CD4-positive, alpha-beta T cell treated with Interleukin-12 subunit alpha and Interleukin-12 subunit beta, for 1 hour (primary cell): ENCODE measurements at regions not wholly inside any gene's neighbourhood (a gene's known extent, or its start where the extent isn't known, plus 50 kb on each side); places are given as distances from the start of the nearest gene placed in this dataset.
"Not testable (repeated sequence)": the region's sequence is repeated elsewhere in the genome, so short reads cannot be mapped to it uniquely, and the experiment has no call there.

Experiments
- DNase-seq: peaks from one replicate; pipeline ENCODE4 v3.0.0-alpha.2; 2020

DNA sequence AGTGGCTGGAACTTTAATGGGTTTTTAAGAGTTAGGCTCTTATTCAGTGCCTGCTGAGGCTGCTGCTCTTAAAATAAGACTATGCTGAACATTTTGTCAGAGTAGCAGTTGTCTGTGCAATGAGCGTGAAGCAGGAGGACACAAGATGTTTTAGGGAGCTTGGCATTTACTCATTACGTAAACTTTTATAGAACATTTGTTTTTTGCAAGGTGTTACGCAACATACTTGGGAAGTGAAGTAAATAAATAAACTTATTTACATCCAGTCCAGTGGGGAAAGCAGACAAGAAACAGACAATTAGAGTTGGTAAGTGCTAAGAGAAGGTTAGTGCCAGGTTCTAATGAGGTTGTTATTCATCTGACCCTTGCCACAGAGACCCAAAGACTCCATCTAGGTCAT lies 226.0 kb downstream of the HINT1 start:
- no peak for DNase-seq

DNA sequence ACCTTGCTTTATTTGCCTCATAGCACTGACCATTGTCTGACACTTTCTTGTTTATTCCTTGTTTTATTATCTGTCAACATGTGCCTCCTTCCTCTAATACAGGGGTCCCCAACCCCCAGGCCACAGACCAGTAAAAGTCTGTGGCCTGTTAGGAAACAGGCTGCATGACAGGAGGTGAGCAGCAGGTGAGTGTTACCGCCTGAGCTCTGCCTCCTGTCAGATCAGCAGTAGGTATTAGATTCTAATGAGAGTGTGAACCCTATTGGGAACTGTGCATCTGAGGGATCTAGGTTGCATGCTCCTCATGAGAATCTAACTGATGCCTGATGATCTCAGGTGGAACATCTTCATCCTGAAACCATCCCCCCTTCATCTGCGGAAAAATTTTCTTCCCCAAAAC lies 228.0 kb downstream of the HINT1 start:
- DNase-seq, result no peak

DNA sequence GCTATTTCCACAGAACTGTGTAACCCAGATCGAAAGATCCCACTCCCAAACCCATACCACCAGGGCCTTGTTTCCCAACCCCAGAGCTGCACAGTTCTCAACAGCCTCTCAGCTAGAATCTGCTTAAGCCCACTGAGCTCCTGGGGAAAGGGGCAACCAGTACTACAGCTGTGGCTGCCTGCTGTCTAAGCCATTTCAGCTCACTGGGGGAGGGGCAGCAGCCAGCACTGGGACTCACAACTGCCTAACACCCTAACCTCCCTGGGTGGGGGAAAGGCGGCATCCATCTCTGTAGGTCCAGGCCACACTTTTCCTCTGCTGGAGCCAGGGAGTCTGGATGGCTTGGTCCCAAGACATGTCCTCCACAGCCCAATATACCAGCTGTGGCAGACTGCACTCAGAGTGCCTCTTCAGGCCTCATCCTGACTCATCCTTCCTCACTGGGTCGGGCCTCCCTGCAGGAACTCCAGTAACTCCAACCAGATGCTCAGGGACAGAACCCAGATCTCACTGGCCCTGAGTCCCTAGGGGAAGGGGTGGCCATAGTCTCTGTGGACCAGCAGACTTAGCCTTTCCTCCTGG lies 241.4 kb downstream of the HINT1 start:
- no peak for DNase-seq

DNA sequence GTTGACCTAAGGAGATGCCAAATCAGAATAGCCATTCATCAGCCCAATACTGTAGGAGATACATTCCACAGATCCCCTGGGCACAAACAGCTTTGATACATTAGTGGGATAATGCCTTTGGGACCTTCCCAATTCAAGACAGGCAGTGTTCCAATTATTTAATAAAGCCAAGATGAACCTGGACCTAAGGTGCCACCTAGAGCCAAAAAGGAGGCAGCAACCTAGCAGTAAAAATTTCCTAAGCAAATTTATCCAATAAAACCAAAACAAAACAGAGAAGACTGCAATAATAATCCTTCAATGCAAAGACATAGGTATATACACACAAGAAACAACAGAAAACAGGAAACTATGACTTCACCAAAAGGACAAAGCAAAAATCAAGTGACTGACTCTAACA lies 253.0 kb downstream of the HINT1 start:
- DNase-seq, result no peak

DNA sequence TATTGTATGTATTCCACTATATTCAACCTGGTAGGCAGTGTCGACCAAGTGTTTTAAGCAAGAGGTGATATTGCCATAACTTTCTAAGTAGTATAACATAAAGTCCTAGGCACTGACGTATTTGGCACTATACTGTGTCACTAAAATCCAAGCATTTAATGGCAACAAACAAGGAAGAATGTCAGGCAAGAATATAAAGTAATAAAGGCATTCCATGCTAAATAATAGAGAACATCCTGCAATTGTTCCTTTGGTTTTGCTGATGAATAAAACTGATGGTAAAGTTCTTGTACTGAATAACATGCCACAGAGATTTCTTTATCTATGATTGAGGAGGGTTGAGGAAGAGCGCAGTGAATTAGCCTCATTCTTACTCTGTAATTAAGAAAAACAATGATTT lies 256.9 kb downstream of the HINT1 start:
- no peak for DNase-seq

DNA sequence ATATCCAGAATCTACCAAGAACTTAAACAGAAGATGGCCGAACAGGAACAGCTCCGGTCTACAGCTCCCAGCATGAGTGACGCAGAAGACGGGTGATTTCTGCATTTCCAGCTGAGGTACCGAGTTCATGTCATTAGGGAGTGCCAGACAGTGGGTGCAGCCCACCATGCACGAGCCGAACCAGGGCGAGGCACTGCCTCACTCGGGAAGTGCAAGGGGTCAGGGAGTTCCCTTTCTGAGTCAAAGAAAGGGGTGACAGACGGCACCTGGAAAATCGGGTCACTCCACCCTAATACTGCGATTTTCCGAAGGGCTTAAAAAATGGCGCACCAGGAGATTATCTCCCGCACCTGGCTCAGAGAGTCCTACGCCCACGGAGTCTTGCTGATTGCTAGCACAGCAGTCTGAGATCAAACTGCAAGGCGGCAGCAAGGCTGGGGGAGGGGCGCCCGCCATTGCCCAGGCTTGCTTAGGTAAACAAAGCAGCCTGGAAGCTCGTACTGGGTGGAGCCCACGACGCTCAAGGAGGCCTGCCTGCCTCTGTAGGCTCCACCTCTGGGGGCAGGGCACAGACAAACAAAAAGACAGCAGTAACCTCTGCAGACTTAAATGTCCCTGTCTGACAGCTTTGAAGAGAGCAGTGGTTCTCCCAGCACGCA lies 267.4 kb downstream of the HINT1 start:
- DNase-seq, result not testable (repeated sequence)

DNA sequence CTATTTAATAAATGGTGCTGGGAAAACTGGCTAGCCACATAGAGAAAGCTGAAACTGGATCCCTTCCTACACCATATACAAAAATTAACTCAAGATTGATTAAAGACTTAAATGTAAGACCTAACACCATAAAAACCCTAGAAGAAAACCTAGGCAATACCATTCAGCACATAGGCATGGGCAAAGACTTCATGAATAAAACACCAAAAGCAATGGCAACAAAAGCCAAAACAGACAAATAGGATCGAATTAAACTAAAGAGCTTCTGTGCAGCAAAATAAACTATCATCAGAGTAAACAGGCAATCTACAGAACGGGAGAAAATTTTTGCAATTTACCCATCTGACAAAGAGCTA lies 267.9 kb downstream of the HINT1 start:
- DNase-seq, result not testable (repeated sequence)

DNA sequence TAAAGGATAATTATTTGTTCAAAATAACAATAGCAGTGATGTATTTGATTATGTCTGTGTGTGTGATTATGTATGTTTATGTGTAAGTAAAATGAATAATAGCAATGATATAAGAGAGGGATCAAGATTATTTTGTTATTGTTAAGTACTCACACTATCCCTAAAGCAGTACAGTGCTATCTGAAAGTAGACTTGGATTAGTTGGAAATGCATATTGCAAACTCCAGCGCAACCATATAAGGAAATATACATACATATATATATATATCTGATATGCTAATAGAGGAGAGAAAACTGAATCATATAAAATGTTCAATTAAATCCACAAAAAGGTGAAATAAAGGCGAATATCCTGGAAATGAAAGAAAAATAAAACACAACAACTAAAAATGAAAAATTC lies 268.4 kb downstream of the HINT1 start:
- DNase-seq, result no peak

DNA sequence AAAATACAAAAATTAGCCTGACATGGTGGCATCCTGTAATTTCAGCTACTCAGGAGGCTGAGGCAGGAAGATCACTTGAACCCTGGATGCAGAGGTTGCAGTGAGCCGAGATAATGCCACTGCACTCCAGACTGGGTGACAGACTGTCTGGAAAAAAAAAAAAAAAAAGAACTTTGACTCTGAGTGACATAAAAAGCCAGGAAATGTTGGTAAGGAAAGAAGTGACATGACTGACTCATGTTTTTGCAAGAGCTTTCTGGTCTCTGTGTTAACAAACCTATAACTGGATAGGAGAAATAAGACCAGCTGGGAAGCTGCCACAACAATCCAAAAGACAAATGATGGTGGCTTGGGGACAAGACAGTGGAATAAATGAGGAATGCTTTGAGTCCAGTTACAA lies 272.1 kb downstream of the HINT1 start:
- no peak for DNase-seq

DNA sequence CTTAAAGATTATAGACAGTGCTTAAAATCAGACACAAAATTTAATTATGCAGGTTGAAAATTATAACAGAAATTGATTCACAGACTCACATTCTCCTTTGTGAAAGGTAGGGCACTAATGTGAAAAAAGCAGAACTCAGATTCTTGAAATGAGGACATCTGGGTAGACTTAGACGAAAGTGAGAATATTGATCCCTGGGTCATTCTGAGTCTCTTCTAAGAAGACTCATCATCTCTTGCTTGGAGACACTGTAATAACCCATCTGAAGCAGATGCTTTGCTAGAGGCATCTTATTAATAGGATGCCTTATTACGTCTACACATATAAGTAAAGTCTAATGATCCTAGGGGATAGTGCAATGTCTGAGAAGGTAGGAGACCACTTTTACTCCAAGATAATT lies 274.4 kb downstream of the HINT1 start:
- no peak for DNase-seq

DNA sequence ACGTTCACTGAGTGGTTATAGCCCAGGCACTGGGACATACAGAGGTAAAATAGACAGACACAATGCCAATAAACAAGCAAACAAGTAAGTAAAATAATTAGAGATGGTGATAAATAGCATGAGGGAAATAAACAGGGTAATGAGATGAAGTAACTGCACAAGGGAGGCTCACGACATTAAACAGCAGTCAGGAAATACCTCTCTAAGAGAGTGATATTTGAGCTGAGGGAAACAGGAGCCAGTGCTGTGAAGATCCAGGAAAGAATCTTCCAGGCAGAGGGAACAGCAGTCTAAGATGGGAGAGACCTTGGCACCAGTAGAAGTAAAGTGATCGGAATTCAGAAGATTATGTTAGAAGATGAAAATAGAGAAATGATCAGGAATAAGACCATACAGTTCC lies 279.4 kb downstream of the HINT1 start:
- DNase-seq, result no peak

DNA sequence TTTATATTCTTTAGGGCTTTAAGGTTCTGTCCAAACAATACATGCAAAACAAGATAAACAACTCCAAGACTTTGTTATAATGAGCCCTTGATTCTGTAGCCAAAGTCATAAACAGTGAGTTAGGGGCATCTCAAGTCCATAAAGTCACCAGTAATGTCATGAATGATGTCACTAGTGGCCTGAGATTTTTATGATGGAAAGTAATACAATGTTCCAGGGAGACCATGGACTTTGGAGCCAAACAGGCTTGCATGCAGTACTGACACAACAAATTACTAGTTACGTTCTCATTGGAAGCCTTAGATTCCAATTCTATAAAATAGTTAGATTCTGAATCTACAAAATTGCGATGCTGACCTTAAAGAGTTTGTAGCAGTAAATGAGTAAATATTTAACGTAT lies 280.0 kb downstream of the HINT1 start:
- DNase-seq, result no peak

DNA sequence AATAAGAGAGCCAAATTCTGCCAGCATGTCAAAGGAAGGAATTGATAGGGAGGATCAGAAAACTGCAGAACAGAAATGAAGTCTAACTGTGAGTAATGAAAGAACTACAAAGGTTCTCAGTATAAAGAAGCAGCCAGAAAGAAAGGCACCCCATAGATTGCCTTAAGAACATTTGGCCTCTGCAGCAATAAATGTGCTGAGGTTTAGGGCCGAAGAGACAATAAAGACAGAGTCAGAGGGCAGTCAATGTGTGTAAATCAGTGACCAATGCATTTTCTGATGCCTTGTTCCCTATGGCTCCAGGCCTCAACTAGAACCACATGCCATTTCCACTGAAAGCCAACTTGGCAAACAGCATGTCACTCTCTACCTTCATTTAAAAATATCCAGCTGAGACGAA lies 281.0 kb downstream of the HINT1 start:
- no peak for DNase-seq

DNA sequence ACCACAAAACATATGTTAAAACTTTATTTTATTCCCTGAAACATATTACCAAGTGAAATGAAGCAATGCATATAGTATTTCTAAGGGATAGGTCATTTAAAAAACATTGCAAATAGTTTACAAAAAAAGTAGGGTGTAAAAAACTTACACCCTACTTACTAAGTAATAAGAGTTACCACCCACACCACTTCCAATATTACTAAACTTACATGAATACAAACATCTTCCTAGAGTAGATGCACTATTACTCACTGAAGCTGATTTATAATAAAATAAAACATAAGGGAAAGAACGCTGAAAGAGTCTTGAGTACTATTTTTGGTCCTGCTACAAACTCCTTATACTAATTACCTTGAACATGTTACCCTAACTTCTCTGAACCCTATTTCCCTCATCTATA lies 289.4 kb downstream of the HINT1 start:
- no peak for DNase-seq

DNA sequence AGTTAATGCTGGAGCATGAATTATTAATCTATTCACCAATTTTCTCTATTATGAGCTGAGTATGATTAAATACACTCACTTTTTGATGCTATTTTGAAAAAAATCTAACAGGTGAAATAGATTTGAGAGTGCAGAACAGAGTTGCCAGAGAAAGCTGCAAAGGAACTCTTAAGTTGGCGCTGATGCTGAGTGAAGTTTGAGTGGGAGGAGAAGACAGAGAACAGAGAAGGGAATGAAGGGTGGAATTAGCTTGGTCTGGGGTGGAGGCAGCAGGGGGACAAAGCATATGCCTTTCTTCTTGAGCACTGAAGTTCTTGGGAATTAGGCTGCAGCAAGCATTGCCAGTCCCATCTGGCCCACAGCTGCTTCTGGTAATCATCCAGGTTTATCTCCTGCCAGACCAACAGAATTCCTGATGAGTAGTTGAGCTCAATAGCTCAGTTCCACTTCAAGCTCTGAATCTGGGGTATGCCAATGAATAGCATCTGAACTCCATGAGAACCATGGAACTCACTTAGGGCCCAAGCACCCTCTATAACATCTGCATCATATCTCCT lies 290.1 kb downstream of the HINT1 start:
- no peak for DNase-seq

DNA sequence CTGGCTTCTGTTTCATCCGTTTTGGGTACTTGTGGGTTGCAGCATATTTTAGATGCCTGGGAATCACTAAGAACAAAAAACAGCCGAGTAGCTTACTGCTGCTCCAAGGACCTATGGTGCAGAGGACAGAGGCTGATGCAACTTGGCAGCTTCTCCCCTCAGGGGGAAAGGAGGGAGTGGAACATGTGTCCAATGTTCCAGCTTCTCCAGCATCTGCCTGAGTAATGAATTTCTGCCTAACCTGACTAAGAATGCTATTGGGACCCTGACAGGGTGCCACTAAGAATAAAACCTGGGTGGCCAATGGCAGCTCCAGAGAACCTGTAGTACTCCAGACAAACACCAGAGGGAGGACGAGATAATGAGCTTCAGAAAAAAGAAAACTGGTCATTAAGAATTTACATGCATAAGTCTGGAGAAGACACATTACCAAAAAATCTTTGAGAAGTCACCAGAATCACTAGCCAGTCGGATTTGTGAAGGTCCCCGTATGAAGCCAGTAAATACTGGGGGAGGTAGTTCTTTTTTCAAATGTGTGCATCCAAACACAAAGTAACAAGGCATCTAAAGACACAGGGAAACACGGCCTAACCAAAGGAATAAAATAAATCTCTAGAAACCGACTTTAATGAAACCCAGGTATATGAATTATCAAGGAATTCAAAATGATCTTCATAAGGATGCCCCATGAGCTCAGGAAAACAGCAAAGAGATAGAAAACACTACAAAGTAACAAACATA lies 293.5 kb downstream of the HINT1 start:
- peak; percentile 60 for DNase-seq

DNA sequence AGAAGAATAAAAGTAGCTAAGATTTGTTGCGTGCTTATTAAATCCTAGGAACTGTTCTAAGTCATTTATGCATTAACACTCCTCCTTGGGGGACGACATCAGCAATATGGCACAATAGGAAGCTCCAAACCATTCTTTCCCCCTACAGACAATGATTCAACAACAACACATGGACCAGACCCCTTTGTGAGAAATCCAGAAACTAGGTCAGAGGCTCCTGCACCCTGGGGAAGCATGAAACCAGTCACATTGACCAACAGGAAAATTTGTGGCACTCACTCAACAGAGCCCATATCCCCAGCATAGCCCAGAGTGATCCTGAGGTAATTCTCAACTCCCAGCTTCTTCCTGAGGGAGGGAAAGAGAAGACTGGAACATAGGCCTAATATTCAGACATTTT lies 294.4 kb downstream of the HINT1 start:
- no peak for DNase-seq

DNA sequence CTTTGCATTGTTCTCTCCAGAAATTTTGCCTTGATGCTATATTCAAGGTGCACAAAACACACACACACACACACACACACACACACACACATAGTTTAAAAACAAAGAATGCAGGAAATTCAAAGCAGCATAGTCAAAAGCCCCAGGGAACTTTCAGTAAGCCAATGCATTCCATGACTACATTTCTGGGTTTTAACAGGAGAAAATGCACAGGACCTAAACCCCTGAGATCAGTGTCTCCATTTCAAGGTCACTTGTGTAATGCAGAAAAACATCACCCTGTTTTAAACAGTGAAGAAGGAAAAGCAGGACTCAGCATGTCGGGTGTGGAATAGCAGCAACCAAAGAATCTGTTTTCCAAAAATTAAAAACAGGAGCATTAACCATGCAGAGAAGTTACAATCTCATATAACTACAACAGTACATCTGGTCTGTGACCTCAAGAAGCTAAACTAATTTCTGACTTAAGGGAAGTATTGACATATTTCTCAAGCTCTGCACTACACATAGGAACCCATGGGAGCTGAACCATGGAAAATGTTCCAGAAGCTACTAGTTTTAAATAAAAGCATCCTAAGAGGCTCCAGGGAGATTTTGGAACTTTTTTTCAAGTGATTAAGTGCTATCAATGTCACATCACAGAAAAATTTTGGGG lies 296.7 kb downstream of the HINT1 start:
- no peak for DNase-seq

DNA sequence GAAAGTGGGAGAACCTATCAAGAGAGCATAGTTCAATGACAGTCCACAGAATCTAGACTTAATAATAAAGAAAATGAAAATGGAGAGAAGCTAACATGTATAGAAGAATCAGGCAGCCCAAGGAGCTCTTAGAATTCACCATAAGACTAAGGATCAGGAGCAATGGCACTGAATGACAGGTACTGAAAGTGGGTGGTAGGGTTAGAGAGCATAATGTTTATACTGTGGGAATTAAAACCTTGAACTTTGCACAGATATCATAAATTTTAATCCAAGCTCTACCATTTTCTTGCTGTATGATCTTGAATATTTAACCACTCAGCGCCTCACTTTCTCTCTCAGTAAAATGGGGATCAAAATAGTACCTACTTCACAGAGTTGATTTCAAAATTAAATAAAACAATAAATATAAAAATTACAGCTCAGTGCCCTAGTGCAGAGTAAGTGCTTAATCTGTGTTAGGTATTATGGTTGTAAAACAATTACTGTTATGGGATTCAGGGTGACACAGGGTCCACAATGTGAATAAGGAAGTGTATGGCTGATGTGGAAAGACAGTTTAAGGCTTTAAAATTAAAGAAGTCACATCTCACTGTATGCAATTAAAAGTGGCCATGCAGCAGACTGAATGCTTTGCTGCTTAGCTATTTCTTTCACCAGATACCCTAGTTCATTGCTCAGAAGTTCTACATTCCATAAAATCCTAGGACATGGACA lies 319.8 kb downstream of the HINT1 start:
- DNase-seq, result no peak

DNA sequence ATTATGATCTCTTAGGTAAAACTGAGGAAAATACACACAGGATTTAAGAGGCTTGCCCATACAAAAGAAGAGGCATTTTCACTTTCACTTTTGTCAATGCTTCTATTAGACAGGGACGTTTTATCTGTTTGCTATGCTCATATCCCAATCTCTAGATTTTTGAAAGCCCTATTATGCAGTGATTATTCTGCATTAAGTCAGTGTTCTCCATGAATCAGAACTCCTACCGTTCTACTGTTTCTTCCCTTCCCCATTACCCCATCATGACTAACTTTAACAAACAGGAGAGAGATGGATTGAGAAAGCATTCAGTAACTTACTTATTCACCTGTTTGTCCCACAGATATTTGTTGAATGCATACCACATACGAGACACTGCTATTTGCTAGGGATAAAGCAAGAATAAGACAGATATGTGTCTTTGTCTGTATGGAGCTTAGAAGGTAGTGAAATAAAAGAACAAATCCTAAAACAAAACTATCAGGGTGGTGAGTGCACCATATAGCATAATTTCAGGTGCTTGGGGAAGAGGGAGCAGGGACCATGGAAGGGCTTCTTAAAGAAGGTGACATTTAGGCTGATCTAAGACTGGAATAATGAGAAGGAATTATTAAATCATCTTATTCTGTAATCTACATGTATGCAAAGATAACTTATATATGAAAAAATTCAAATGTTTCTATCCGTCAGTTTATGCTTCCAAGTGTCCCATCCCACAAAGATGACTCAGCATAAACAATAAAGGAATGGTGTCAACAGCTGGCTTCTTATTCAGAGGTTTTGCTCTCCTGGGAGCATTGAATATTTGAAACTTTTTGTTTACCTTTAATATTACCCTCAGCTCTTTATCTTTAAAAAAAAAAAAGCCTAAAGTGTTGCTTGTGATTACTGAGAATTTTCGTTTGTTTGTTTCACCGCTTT lies 328.1 kb downstream of the HINT1 start:
- DNase-seq, result peak; percentile 6

DNA sequence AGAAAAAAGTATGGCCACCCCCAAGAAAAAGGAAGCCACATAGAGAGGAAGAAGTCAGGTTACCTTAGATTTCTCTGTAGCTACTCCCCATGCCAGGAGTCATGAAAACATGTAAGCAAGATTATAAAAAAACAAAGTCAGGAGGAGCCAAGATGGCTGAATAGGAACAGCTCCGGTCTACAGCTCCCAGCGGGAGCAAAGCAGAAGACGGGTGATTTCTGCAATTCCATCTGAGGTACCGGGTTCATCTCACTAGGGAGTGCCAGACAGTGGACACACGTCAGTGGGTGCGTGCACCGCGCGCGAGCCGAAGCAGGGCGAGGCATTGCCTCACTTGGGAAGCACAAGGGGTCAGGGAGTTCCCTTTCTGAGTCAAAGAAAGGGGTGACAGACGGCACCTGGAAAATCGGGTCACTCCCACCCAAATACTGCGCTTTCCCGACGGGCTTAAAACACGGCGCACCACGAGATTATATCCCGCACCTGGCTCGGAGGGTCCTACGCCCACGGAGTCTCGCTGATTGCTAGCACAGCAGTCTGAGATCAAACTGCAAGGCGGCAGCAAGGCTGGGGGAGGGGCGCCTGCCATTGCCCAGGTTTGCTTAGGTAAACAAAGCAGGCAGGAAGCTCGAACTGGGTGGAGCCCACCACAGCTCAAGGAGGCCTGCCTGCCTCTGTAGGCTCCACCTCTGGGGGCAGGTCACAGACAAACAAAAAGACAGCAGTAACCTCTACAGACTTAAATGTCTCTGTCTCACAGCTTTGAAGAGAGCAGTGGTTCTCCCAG lies 347.3 kb downstream of the HINT1 start:
- peak; percentile 3 for DNase-seq
